ENCODE measurements at regions not wholly inside any gene's neighbourhood (a gene's known extent, or its start where the extent isn't known, plus 50 kb on each side); places are given as distances from the start of the nearest gene placed in this dataset.

DNA sequence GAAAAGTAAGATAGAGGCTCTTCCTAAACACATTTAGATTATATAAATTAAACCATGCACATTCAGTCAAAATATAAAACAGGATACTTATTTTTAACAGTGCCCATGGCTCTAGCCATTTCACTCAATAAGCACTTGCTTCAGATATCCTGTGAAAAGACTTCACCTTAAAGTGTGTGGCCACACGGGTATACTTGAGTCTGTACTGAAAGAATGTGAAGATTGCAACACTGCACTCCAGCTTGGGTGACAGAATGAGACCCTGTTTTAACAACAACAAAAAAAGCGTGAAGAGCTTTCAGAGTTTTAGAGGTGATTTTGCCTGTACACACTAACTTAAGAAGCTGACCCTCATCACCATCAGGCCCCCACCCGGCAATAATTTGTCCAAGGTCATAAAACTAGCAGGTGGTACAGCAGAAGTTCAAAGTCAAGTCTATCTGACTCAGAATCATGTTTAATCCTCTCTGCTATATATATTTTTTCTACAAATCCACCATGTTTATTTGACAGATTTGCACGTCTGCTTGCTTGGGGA lies 203.5 kb upstream of the GUCY1A2 start:
- Mint-ChIP-seq H3K27me3 (ENCODE audit: low read depth) (peaks cover 2% of the 10 kb centered on the region), H3K9me3 (no peaks in the 10 kb centered on the region), H3K4me1 (no peaks in the 10 kb centered on the region), H3K27ac (ENCODE audit: unreplicated experiment) (no peak overlapping the region), H3K4me3 (no peak overlapping the region), H3K36me3 (ENCODE audit: low read depth) (no peaks in the 10 kb centered on the region)
- DNase-seq (ENCODE audit: low read depth, low spot score) = no peak
- TF ChIP-seq, protein P1, sequence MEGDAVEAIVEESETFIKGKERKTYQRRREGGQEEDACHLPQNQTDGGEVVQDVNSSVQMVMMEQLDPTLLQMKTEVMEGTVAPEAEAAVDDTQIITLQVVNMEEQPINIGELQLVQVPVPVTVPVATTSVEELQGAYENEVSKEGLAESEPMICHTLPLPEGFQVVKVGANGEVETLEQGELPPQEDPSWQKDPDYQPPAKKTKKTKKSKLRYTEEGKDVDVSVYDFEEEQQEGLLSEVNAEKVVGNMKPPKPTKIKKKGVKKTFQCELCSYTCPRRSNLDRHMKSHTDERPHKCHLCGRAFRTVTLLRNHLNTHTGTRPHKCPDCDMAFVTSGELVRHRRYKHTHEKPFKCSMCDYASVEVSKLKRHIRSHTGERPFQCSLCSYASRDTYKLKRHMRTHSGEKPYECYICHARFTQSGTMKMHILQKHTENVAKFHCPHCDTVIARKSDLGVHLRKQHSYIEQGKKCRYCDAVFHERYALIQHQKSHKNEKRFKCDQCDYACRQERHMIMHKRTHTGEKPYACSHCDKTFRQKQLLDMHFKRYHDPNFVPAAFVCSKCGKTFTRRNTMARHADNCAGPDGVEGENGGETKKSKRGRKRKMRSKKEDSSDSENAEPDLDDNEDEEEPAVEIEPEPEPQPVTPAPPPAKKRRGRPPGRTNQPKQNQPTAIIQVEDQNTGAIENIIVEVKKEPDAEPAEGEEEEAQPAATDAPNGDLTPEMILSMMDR (conservative IDR thresholded peaks at IDR 0.05) = no peak

DNA sequence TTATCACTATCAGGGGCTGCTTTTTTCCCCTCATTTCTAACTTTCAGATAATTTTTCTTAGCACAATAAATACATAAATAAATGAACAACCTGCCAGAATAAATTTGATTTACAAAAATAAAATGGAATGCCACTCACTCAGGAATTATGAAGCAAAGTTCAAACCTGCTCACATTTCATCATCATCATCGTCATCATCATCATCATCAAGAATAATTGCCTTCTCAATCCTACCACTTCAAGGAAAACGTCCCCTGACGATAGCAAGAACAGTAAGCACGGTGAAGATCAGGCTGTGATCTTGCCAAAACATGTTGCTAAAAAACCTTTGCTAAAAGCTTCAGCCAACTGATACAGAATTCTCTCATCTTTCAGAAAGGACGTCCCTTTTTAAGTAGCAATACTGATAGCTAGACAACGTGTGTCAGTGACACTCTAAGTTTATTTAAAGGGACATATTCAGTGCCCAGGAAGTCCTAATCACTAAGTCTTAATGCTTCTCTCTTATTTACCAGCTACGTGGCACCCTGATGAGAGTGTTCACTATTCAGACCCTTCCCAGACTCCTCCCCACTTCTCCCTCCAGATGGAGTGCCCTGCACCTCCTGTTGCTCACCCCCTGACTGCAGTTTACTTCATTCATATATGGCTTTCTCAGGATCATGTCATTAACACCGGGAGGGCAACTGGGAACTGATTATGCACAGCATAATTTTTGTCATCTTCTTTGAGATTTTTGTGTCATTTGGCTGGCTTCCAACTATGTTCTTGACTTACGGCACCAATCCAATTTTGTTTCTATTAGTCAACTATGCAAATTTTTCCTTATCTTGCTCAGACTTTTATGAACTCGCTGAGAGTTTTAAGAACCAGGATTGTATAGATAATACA lies 200.1 kb upstream of the GUCY1A2 start:
- no peaks in the 10 kb centered on the region for H3K36me3 Mint-ChIP-seq (ENCODE audit: low read depth)
- H3K4me1 Mint-ChIP-seq = no peaks in the 10 kb centered on the region
- H3K4me3 Mint-ChIP-seq = no peak overlapping the region
- no peak for DNase-seq (ENCODE audit: low read depth, low spot score)
- no peak overlapping the region for H3K27ac Mint-ChIP-seq (ENCODE audit: unreplicated experiment)
- H3K9me3 Mint-ChIP-seq = no peaks in the 10 kb centered on the region
- TF ChIP-seq, protein P1 (conservative IDR thresholded peaks at IDR 0.05) = no peak
- no peaks in the 10 kb centered on the region for H3K27me3 Mint-ChIP-seq (ENCODE audit: low read depth)

DNA sequence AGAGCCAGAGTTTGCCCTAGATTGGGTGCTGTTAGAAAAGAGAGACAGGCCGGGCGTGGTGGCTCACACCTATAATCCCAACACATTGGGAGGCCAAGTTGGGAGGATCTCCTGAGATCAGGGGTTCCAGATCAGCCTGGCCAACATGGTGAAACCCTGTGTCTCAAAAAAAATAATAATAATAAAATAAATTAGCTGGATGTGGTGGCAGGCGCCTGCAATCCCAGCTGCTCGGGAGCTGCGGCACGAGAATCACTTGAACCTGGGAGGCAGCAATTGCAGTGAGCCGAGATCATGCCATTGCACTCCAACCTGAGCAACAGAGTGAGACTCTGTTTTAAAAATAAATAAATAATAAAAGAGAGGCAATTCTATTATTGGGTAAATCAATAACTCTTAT lies 199.2 kb upstream of the GUCY1A2 start:
- Mint-ChIP-seq H3K4me1 (no peaks in the 10 kb centered on the region), H3K27me3 (ENCODE audit: low read depth) (no peaks in the 10 kb centered on the region), H3K27ac (ENCODE audit: unreplicated experiment) (no peak overlapping the region), H3K9me3 (no peaks in the 10 kb centered on the region), H3K4me3 (no peak overlapping the region), H3K36me3 (ENCODE audit: low read depth) (no peaks in the 10 kb centered on the region)
- no peak for DNase-seq (ENCODE audit: low read depth, low spot score)
- TF ChIP-seq, protein P1 (conservative IDR thresholded peaks at IDR 0.05) = no peak

DNA sequence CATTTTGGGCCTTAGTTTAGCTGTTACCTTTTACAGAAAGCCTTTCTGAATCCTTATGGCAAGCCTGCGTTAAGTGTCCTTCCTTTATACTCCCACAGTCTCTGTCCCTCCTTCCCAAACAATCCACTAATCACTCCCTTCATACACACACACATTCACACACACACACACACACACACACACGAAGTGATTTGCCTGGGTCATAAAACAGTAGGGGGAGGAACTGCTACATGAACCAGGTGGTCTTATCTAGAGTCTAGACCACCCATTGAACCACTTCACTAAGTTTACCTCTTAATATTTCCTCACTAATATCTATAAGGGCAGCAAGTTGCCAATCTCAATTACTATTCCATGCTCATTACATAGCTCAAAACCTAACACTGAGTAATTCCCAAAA lies 196.7 kb upstream of the GUCY1A2 start:
- no peaks in the 10 kb centered on the region for H3K36me3 Mint-ChIP-seq (ENCODE audit: low read depth)
- H3K9me3 Mint-ChIP-seq = no peaks in the 10 kb centered on the region
- H3K4me3 Mint-ChIP-seq = no peak overlapping the region
- TF ChIP-seq, protein P1 (conservative IDR thresholded peaks at IDR 0.05) = no peak
- peaks cover 2% of the 10 kb centered on the region for H3K27me3 Mint-ChIP-seq (ENCODE audit: low read depth)
- no peak for DNase-seq (ENCODE audit: low read depth, low spot score)
- H3K27ac Mint-ChIP-seq (ENCODE audit: unreplicated experiment) = peak overlapping the region; percentile 1
- H3K4me1 Mint-ChIP-seq = no peaks in the 10 kb centered on the region

DNA sequence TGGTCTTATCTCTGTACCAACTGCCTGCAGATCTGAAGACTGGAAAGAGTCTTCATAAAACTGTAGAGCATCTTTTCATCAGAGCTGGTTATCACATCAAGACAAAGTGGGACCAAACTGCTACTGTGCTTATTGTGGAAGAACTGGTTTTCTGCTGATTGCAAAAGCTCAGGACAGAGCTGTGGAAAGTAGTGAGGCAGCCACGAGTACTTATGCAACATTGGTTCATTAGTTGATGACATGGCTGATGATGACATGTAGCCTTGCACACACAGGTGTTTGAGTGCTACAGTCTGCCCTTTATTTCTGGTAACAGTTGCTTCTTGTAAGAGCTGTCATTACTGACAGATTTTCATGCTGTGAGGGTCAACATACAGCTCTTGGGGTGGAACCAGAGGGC lies 185.4 kb upstream of the GUCY1A2 start:
- H3K4me1 Mint-ChIP-seq = no peaks in the 10 kb centered on the region
- H3K27me3 Mint-ChIP-seq (ENCODE audit: low read depth) = no peaks in the 10 kb centered on the region
- no peak overlapping the region for H3K27ac Mint-ChIP-seq (ENCODE audit: unreplicated experiment)
- H3K36me3 Mint-ChIP-seq (ENCODE audit: low read depth) = no peaks in the 10 kb centered on the region
- no peak for DNase-seq (ENCODE audit: low read depth, low spot score)
- no peak overlapping the region for H3K4me3 Mint-ChIP-seq
- TF ChIP-seq, protein P1 (conservative IDR thresholded peaks at IDR 0.05) = no peak
- H3K9me3 Mint-ChIP-seq = peaks cover 6% of the 10 kb centered on the region
